SK-N-SH (cell line): ENCODE measurements at regions not wholly inside any gene's neighbourhood (a gene's known extent, or its start where the extent isn't known, plus 50 kb on each side); places are given as distances from the start of the nearest gene placed in this dataset.

ENCODE experiments used
- CTCF ChIP-seq: fragments of 200-600 bp; sonication (generic); IDR thresholded peaks from 2 replicates; pipeline ENCODE4 v1.6.1; 2017; ENCODE audit warnings: antibody characterized with exemption, mild to moderate bottlenecking, moderate library complexity
- EP300 ChIP-seq, 2 experiments: IDR thresholded peaks; 2 replicates each; pipeline versions ENCODE4 v1.4.0 to v1.6.1; 2012; ENCODE audit warnings: borderline replicate concordance in 1 of 2, low read depth in 1 of 2, low read length in 1 of 2
- EZH2phosphoT487 ChIP-seq: fragments of 200-600 bp; sonication (generic); IDR thresholded peaks from 2 replicates; pipeline ENCODE4 v1.6.1; 2017; ENCODE audit warnings: low read depth, mixed run types, mild to moderate bottlenecking, antibody characterized with exemption, moderate library complexity, borderline replicate concordance
- FOSL2 ChIP-seq: IDR thresholded peaks from 2 replicates; pipeline ENCODE4 v1.4.0; 2012; ENCODE audit warnings: low read depth, mild to moderate bottlenecking, moderate library complexity, borderline replicate concordance
- FOXM1 ChIP-seq: IDR thresholded peaks from 2 replicates; pipeline ENCODE4 v1.4.0; 2012; ENCODE audit warnings: low read depth, mild to moderate bottlenecking
- GATA2 ChIP-seq: sonication (generic); formaldehyde crosslinking; IDR thresholded peaks from 2 replicates; pipeline ENCODE4 v1.5.0; 2020; ENCODE audit warnings: mild to moderate bottlenecking, missing genetic modification reagents
- MAX ChIP-seq: IDR thresholded peaks from 2 replicates; pipeline ENCODE4 v1.4.0; 2012; ENCODE audit warnings: low read depth
- MXI1 ChIP-seq: IDR thresholded peaks from 2 replicates; pipeline ENCODE4 v1.6.1; 2012; ENCODE audit warnings: mild to moderate bottlenecking, low read depth, low read length, improper control_type of control experiment
- RXRA ChIP-seq: IDR thresholded peaks from 2 replicates; pipeline ENCODE4 v1.4.0; 2012; ENCODE audit warnings: low read depth, mild to moderate bottlenecking, borderline replicate concordance
- SIN3A ChIP-seq: IDR thresholded peaks from 2 replicates; pipeline ENCODE4 v1.6.1; 2012; ENCODE audit warnings: low read depth, mild to moderate bottlenecking, low read length, moderate library complexity, borderline replicate concordance
- TAF1 ChIP-seq: IDR thresholded peaks from 2 replicates; pipeline ENCODE4 v1.6.1; 2012; ENCODE audit warnings: low read depth, mild to moderate bottlenecking, low read length, moderate library complexity, borderline replicate concordance
- YY1 ChIP-seq: IDR thresholded peaks from 2 replicates; pipeline ENCODE4 v1.4.0; 2012; ENCODE audit warnings: low read depth, mild to moderate bottlenecking

GRCh38 chr17:77756846-77757560, 201.5 kb upstream of the TNRC6C start:
- TF ChIP-seq CTCF: no peak
- no peak for TF ChIP-seq EZH2phosphoT487
- no peak for TF ChIP-seq RXRA
- no peak for TF ChIP-seq SIN3A
- TF ChIP-seq YY1: no peak
- TF ChIP-seq FOXM1: no peak
- no peak for TF ChIP-seq EP300 (IDR thresholded peaks at IDR 0.05; ENCODE audit: borderline replicate concordance in 1 of 2, low read depth in 1 of 2, low read length in 1 of 2)
- no peak for TF ChIP-seq MAX
- TF ChIP-seq GATA2: no peak
- TF ChIP-seq TAF1: no peak
- no peak for TF ChIP-seq MXI1
- TF ChIP-seq FOSL2: no peak
